Prostate gland (tissue), 2 donors: ENCODE measurements at regions not wholly inside any gene's neighbourhood (a gene's known extent, or its start where the extent isn't known, plus 50 kb on each side); places are given as distances from the start of the nearest gene placed in this dataset.

Source experiments
- DNase-seq: peaks from one replicate; pipeline ENCODE4 v3.0.0-alpha.2; 2019; ENCODE audit warnings: low spot score
- H3K27ac ChIP-seq, 2 donors: fragments of 200-600 bp; sonication (generic); 2 replicates each; pipeline ENCODE4 v1.5.1; 2017 to 2019
- H3K27me3 ChIP-seq: fragments of 200-600 bp; sonication (generic); replicated peaks from 2 replicates; pipeline ENCODE4 v1.5.1; 2019; ENCODE audit not compliant: insufficient read depth
- H3K36me3 ChIP-seq, 2 donors: fragments of 200-600 bp; sonication (generic); 1 replicate in 1 of 2; 2 replicates in 1 of 2; pipeline versions ENCODE4 v1.5.1 to v1.8.1; 2017 to 2019
- H3K4me1 ChIP-seq: fragments of 200-600 bp; sonication (generic); replicated peaks from 2 replicates; pipeline ENCODE4 v1.5.1; 2019
- H3K4me3 ChIP-seq, 2 donors: fragments of 200-600 bp; sonication (generic); 2 replicates each; pipeline ENCODE4 v1.5.1; 2017 to 2019
- H3K9me3 ChIP-seq: fragments of 200-600 bp; sonication (generic); 2 replicates; pipeline ENCODE4 v1.5.1; 2017
- CTCF ChIP-seq, 4 experiments: fragments of 200-600 bp in 2 of 4; fragments of 450-650 bp in 2 of 4; sonication (generic) in 2 of 4; IDR thresholded peaks; 1 replicate in 3 of 4; 2 replicates in 1 of 4; pipeline ENCODE4 v1.5.1; 2016 to 2019; ENCODE audit warnings: antibody characterized with exemption in 4 of 4, mild to moderate bottlenecking in 2 of 4, moderate library complexity in 2 of 4
- POLR2A ChIP-seq: fragments of 450-650 bp; IDR thresholded peaks from one replicate; pipeline ENCODE4 v1.6.1; 2016; ENCODE audit warnings: antibody characterized with exemption, mild to moderate bottlenecking
- POLR2AphosphoS5 ChIP-seq: sonication (generic); formaldehyde crosslinking; IDR thresholded peaks from one replicate; pipeline ENCODE4 v1.6.1; 2017; ENCODE audit warnings: antibody characterized with exemption
- WGBS: methylation state at CpG from one replicate; pipeline ENCODE4 v1.1.5; 2018; 5-methylcytosine and 5-hydroxymethylcytosine counted together
- intact Hi-C: fragments of 100-400 bp; cut with DNase I; formaldehyde crosslinking; loops from one replicate; pipeline ENCODE4 v1.14.2; 2022

- no peak for TF ChIP-seq POLR2AphosphoS5
- TF ChIP-seq CTCF (IDR thresholded peaks at IDR 0.05): no peak
- TF ChIP-seq POLR2A: no peak
Measured at GRCh38 chr4:85142451-85142850, 176.0 kb upstream of the WDFY3 start.

GRCh38 chr4:85147481-85148076 lies 181.1 kb upstream of the WDFY3 start:
- DNase-seq: peak; percentile 31
- no peak overlapping the region for H3K4me3 ChIP-seq
- no peak for TF ChIP-seq POLR2A
- peak in 3 of 4 experiments; percentile 52 to 64 (median 52) for TF ChIP-seq CTCF (IDR thresholded peaks at IDR 0.05)
- H3K27ac ChIP-seq: no peak overlapping the region
- H3K27me3 ChIP-seq: no peaks in the 10 kb centered on the region
- 9% methylated on average over 9 of the region's 9 CpGs for WGBS
- intact Hi-C loops: loop anchor here (2.0 to 10.0 kb wide), 2 partner anchors 601 to 827 kb away; no protein-coding TSS in a partner anchor
- H3K36me3 ChIP-seq: no peaks in the 10 kb centered on the region
- H3K4me1 ChIP-seq: no peaks in the 10 kb centered on the region
- no peaks in the 10 kb centered on the region for H3K9me3 ChIP-seq

More at GRCh38 chr4:85142451-85142850, 176.0 kb upstream of the WDFY3 start:
- Histone ChIP-seq H3K9me3 (no peaks in the 10 kb centered on the region), H3K4me3 (no peak overlapping the region), H3K27me3 (no peaks in the 10 kb centered on the region), H3K27ac (no peak overlapping the region), H3K4me1 (no peaks in the 10 kb centered on the region), H3K36me3 (no peaks in the 10 kb centered on the region)
- WGBS: 61% methylated on average over 2 of the region's 2 CpGs
- no peak for DNase-seq
- intact Hi-C loops: loop anchor here (10.0 kb wide), 1 partner anchor 832 kb away; no protein-coding TSS in a partner anchor

- Histone ChIP-seq H3K9me3 (no peaks in the 10 kb centered on the region), H3K4me1 (no peaks in the 10 kb centered on the region), H3K36me3 (no peaks in the 10 kb centered on the region), H3K27me3 (no peaks in the 10 kb centered on the region), H3K4me3 (no peak overlapping the region), H3K27ac (no peak overlapping the region)
- intact Hi-C loops: loop anchor here (10.0 kb wide), 1 partner anchor 825 kb away; no protein-coding TSS in a partner anchor
- no peak for DNase-seq
- TF ChIP-seq POLR2AphosphoS5 (no peak), CTCF (IDR thresholded peaks at IDR 0.05) (no peak), POLR2A (no peak)
- WGBS: 90% methylated on average over 1 of the region's 1 CpG
Measured at GRCh38 chr4:85149676-85150075, 183.2 kb upstream of the WDFY3 start.

DNA sequence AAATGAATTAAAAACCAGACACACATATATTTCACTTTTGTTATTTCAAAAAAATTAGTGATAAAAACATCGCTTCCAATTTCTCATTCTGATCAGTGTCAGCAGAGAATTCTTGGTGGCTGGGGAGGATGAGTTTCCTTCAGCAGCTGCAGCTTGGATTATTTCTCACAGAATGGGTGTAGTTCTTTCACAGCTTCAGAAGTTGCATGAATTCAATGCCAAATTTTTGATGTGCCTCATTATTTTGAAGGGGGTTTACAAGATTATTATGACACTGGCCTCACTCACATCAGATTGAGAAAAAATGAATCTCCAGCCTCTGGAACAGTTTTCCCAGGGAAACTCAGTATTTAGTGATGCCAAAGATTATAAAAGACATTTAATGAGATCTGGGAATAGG lies 184.9 kb upstream of the WDFY3 start:
- H3K9me3 ChIP-seq: no peaks in the 10 kb centered on the region
- H3K36me3 ChIP-seq: no peaks in the 10 kb centered on the region
- no peaks in the 10 kb centered on the region for H3K4me1 ChIP-seq
- WGBS: 82% methylated on average over 1 of the region's 1 CpG
- H3K27me3 ChIP-seq: no peaks in the 10 kb centered on the region
- no peak overlapping the region for H3K4me3 ChIP-seq
- intact Hi-C loops: no loop called here
- TF ChIP-seq POLR2AphosphoS5 (no peak), POLR2A (no peak), CTCF (IDR thresholded peaks at IDR 0.05) (no peak)
- DNase-seq: no peak
- no peak overlapping the region for H3K27ac ChIP-seq

GRCh38 chr4:85151786-85152185 lies 185.3 kb upstream of the WDFY3 start:
- H3K4me3 ChIP-seq: no peak overlapping the region

More at GRCh38 chr4:85151786-85152185, 185.3 kb upstream of the WDFY3 start:
- Histone ChIP-seq H3K9me3 (no peaks in the 10 kb centered on the region), H3K36me3 (no peaks in the 10 kb centered on the region), H3K4me1 (no peaks in the 10 kb centered on the region), H3K27me3 (no peaks in the 10 kb centered on the region), H3K27ac (no peak overlapping the region)
- 77% methylated on average over 2 of the region's 2 CpGs for WGBS
- intact Hi-C loops: no loop called here
- DNase-seq: no peak
- TF ChIP-seq POLR2AphosphoS5 (no peak), CTCF (IDR thresholded peaks at IDR 0.05) (no peak), POLR2A (no peak)
